Superior temporal gyrus (tissue), 1 donor: ENCODE measurements at regions not wholly inside any gene's neighbourhood (a gene's known extent, or its start where the extent isn't known, plus 50 kb on each side); places are given as distances from the start of the nearest gene placed in this dataset.
A peak's percentile ranks its signal among the peaks of the same experiment; 100 is the strongest.
"Not testable (repeated sequence)": the region's sequence is repeated elsewhere in the genome, so short reads cannot be mapped to it uniquely, and the experiment has no call there.

Experiments
- DNase-seq: peaks from one replicate; pipeline ENCODE4 v3.0.0-alpha.2; 2016; ENCODE audit errors: extremely low spot score

- DNase-seq: no peak
Observed at GRCh38 chr2:56803596-56803995, 619.8 kb downstream of the CCDC85A start.

GRCh38 chr2:56806924-56807323, 623.1 kb downstream of the CCDC85A start:
- DNase-seq: no peak

GRCh38 chr2:56807861-56808260, 624.1 kb downstream of the CCDC85A start:
- no peak for DNase-seq

- DNase-seq: no peak
Observed at GRCh38 chr2:56811401-56811800, 627.6 kb downstream of the CCDC85A start.

- DNase-seq: no peak
Observed at GRCh38 chr2:56812432-56812831, 628.6 kb downstream of the CCDC85A start.

GRCh38 chr2:56813490-56813889, 629.7 kb downstream of the CCDC85A start:
- DNase-seq: no peak

GRCh38 chr2:56816666-56817065, 632.9 kb downstream of the CCDC85A start:
- DNase-seq: no peak

- no peak for DNase-seq
Observed at GRCh38 chr2:56831780-56832179, 648.0 kb downstream of the CCDC85A start.

- no peak for DNase-seq
Observed at GRCh38 chr2:56834686-56835085, 650.9 kb downstream of the CCDC85A start.

- DNase-seq: not testable (repeated sequence)
Observed at GRCh38 chr2:56840009-56840408, 656.2 kb downstream of the CCDC85A start.

- no peak for DNase-seq
Observed at GRCh38 chr2:56860991-56861390, 677.2 kb downstream of the CCDC85A start.

GRCh38 chr2:56871644-56872043, 687.9 kb downstream of the CCDC85A start:
- no peak for DNase-seq

- DNase-seq: no peak
Observed at GRCh38 chr2:56874717-56875116, 690.9 kb downstream of the CCDC85A start.

GRCh38 chr2:56889738-56890137, 705.9 kb downstream of the CCDC85A start:
- DNase-seq: no peak

- DNase-seq: no peak
Observed at GRCh38 chr2:56892382-56892781, 708.6 kb downstream of the CCDC85A start.

- DNase-seq: no peak
Observed at GRCh38 chr2:56898986-56899385, 715.2 kb downstream of the CCDC85A start.

- no peak for DNase-seq
Observed at GRCh38 chr2:56912490-56912889, 728.7 kb downstream of the CCDC85A start.

GRCh38 chr2:56918790-56919189, 735.0 kb downstream of the CCDC85A start:
- DNase-seq: no peak

- no peak for DNase-seq
Observed at GRCh38 chr2:56933976-56934375, 750.2 kb downstream of the CCDC85A start.

- DNase-seq: peak; percentile 38
Observed at GRCh38 chr2:56934866-56935265, 751.1 kb downstream of the CCDC85A start.

- DNase-seq: no peak
Observed at GRCh38 chr2:56940054-56940453, 756.3 kb downstream of the CCDC85A start.

GRCh38 chr2:56952871-56953270, 769.1 kb downstream of the CCDC85A start:
- DNase-seq: no peak

- no peak for DNase-seq
Observed at GRCh38 chr2:56960581-56960980, 776.8 kb downstream of the CCDC85A start.

GRCh38 chr2:56962673-56963072, 778.9 kb downstream of the CCDC85A start:
- DNase-seq: no peak

- no peak for DNase-seq
Observed at GRCh38 chr2:56969513-56969912, 785.7 kb downstream of the CCDC85A start.
